PC-3 (cell line): ENCODE measurements at regions not wholly inside any gene's neighbourhood (a gene's known extent, or its start where the extent isn't known, plus 50 kb on each side); places are given as distances from the start of the nearest gene placed in this dataset.
"Not testable (repeated sequence)": the region's sequence is repeated elsewhere in the genome, so short reads cannot be mapped to it uniquely, and the experiment has no call there.

Source experiments
- ATAC-seq: fragments of 200-7000 bp; cut with Tn5 transposase; 2 replicates; pipeline ENCODE4 v1.9.1; 2020; ENCODE audit warnings: mild to moderate bottlenecking, moderate library complexity
- BruUV-seq: library from RNA; stranded (reverse); fragments of 400-500 nt; replicated peaks from 2 replicates; lab custom pipeline; 2021; lab: Mats Ljungman, UMichigan
- CTCF ChIA-PET: fragments of 300-600 bp; sonication (Branson Sonifier 250); formaldehyde crosslinking; loops from one replicate; lab custom pipeline; 2022; ENCODE audit warnings: antibody characterized with exemption; lab: Charles Lee
- POLR2A ChIA-PET: fragments of 300-600 bp; sonication (Branson Sonifier 250); formaldehyde crosslinking; loops from one replicate; lab custom pipeline; 2022; ENCODE audit warnings: antibody characterized with exemption; ENCODE audit not compliant: unreplicated experiment; lab: Charles Lee
- DNase-seq: peaks from one replicate; pipeline ENCODE4 v3.0.0-alpha.2; 2015
- H2AFZ ChIP-seq: fragments of 300-600 bp; sonication (generic); 2 replicates; pipeline ENCODE4 v1.6.0; 2016; ENCODE audit warnings: antibody characterized with exemption, low read length
- H3F3A ChIP-seq: fragments of 300-600 bp; sonication (generic); one replicate; pipeline ENCODE4 v1.6.0; 2017; ENCODE audit warnings: antibody characterized with exemption, low read length, control low read depth, mild to moderate bottlenecking; ENCODE audit not compliant: unreplicated experiment
- H3K27ac ChIP-seq: fragments of 300-600 bp; sonication (generic); 2 replicates; pipeline ENCODE4 v1.5.1; 2016; ENCODE audit warnings: mild to moderate bottlenecking, low read length
- H3K27me3 ChIP-seq: fragments of 300-600 bp; sonication (generic); 2 replicates; pipeline ENCODE4 v1.6.1; 2016; ENCODE audit warnings: low read length, mixed read lengths
- H3K36me3 ChIP-seq: fragments of 300-600 bp; sonication (generic); 2 replicates; pipeline ENCODE4 v1.6.1; 2016; ENCODE audit warnings: low read depth, mixed run types, low read length, mixed read lengths
- H3K4me1 ChIP-seq: fragments of 300-600 bp; sonication (generic); 2 replicates; pipeline ENCODE4 v1.5.1; 2016; ENCODE audit warnings: low read length; ENCODE audit not compliant: insufficient read depth
- H3K4me2 ChIP-seq: fragments of 300-600 bp; sonication (generic); 2 replicates; pipeline ENCODE4 v1.6.0; 2016; ENCODE audit warnings: low read length
- H3K4me3 ChIP-seq: fragments of 300-600 bp; sonication (generic); 2 replicates; pipeline ENCODE4 v1.5.1; 2016; ENCODE audit warnings: mild to moderate bottlenecking, low read length, mixed read lengths
- H3K79me2 ChIP-seq: fragments of 300-600 bp; sonication (generic); 2 replicates; pipeline ENCODE4 v1.6.1; 2017; ENCODE audit warnings: low read length, mixed read lengths
- H3K9ac ChIP-seq: fragments of 300-600 bp; sonication (generic); 2 replicates; pipeline ENCODE4 v1.6.0; 2016; ENCODE audit warnings: mild to moderate bottlenecking, low read length
- H3K9me2 ChIP-seq: fragments of 300-600 bp; sonication (generic); replicated peaks from 2 replicates; pipeline ENCODE4 v1.6.1; 2016; ENCODE audit warnings: mixed run types, low read length, mixed read lengths
- H3K9me3 ChIP-seq: fragments of 300-600 bp; sonication (generic); 2 replicates; pipeline ENCODE4 v1.6.1; 2016; ENCODE audit warnings: low read length, mixed read lengths
- H4K20me1 ChIP-seq: fragments of 300-600 bp; sonication (generic); 2 replicates; pipeline ENCODE4 v1.6.1; 2016; ENCODE audit warnings: low read length, mixed read lengths
- CTCF ChIP-seq: fragments of 300-600 bp; sonication (generic); conservative IDR thresholded peaks from 2 replicates; pipeline ENCODE4 v1.5.1; 2017; ENCODE audit warnings: antibody characterized with exemption, low read depth, mild to moderate bottlenecking, low read length
- EZH2 ChIP-seq: fragments of 300-600 bp; sonication (generic); IDR thresholded peaks from one replicate; pipeline ENCODE4 v1.6.1; 2017; ENCODE audit warnings: antibody characterized with exemption, mild to moderate bottlenecking, low read length; ENCODE audit not compliant: unreplicated experiment
- EZH2phosphoT487 ChIP-seq: fragments of 300-600 bp; sonication (generic); IDR thresholded peaks from 2 replicates; pipeline ENCODE4 v1.6.1; 2018; ENCODE audit warnings: mild to moderate bottlenecking, antibody characterized with exemption, low read length, borderline replicate concordance
- intact Hi-C: fragments of 100-400 bp; cut with micrococcal nuclease; formaldehyde crosslinking; loops from 2 replicates; pipeline ENCODE4 v1.9.0; 2023

GRCh38 chr11:19418221-19418620 is 177.5 kb upstream of the E2F8 start:
- Histone ChIP-seq H3K9ac (no peak overlapping the region), H3K36me3 (no peaks in the 10 kb centered on the region), H3K27ac (no peak overlapping the region), H3F3A (no peaks in the 10 kb centered on the region), H3K4me2 (no peak overlapping the region), H3K9me2 (no peaks in the 10 kb centered on the region), H3K79me2 (no peaks in the 10 kb centered on the region), H3K4me3 (no peak overlapping the region), H2AFZ (no peak overlapping the region), H3K27me3 (no peaks in the 10 kb centered on the region), H4K20me1 (no peaks in the 10 kb centered on the region), H3K4me1 (peaks cover 12% of the 10 kb centered on the region; the same call in 1 of the 2 replicates), H3K9me3 (no peaks in the 10 kb centered on the region)
- DNase-seq, result no peak
- POLR2A ChIA-PET, result no interaction called here
- intact Hi-C loops, result no loop called here
- CTCF ChIA-PET, result no interaction called here
- no peak for ATAC-seq
- TF ChIP-seq EZH2phosphoT487 (no peak), CTCF (no peak)
- no TSS peak for BruUV-seq

GRCh38 chr11:19412070-19412469 is 171.3 kb upstream of the E2F8 start:
- H3K27me3 ChIP-seq, H3K4me3 ChIP-seq, H3K4me2 ChIP-seq, H3K4me1 ChIP-seq, H3K9me2 ChIP-seq, H3K9me3 ChIP-seq, ATAC-seq, H3K9ac ChIP-seq, DNase-seq, intact Hi-C loops, H3K79me2 ChIP-seq, POLR2A ChIA-PET, H3K36me3 ChIP-seq, H2AFZ ChIP-seq, H4K20me1 ChIP-seq, BruUV-seq, H3F3A ChIP-seq, CTCF ChIA-PET, H3K27ac ChIP-seq: not testable (repeated sequence)

- H3K9me3 ChIP-seq, result no peaks in the 10 kb centered on the region
- H3K27me3 ChIP-seq, result no peaks in the 10 kb centered on the region
- H3F3A ChIP-seq, result no peaks in the 10 kb centered on the region
- no peak for DNase-seq
- H3K4me3 ChIP-seq, result no peak overlapping the region
- H3K36me3 ChIP-seq, result no peaks in the 10 kb centered on the region
- H3K9me2 ChIP-seq, result no peaks in the 10 kb centered on the region
- no peak overlapping the region for H2AFZ ChIP-seq
- no peak for ATAC-seq
- intact Hi-C loops, result no loop called here
- H3K4me1 ChIP-seq, result peaks cover 10% of the 10 kb centered on the region; the same call in 1 of the 2 replicates
- H3K79me2 ChIP-seq, result no peaks in the 10 kb centered on the region
- CTCF ChIA-PET, result no interaction called here
- H4K20me1 ChIP-seq, result no peaks in the 10 kb centered on the region
- BruUV-seq, result no TSS peak
- no peak overlapping the region for H3K27ac ChIP-seq
- H3K4me2 ChIP-seq, result no peak overlapping the region
- no peak for TF ChIP-seq EZH2
- no peak for TF ChIP-seq CTCF
- no peak for TF ChIP-seq EZH2phosphoT487
- POLR2A ChIA-PET, result no interaction called here
- no peak overlapping the region for H3K9ac ChIP-seq
These were observed 169.3 kb upstream of the E2F8 start for GRCh38 chr11:19410032-19410431.
